GM10266 (cell line): ENCODE measurements at regions not wholly inside any gene's neighbourhood (a gene's known extent, or its start where the extent isn't known, plus 50 kb on each side); places are given as distances from the start of the nearest gene placed in this dataset.

ENCODE experiments used
- DNase-seq: peaks from one replicate; pipeline ENCODE4 v3.0.0; 2012; ENCODE audit errors: extremely low spot score
- CTCF ChIP-seq: IDR thresholded peaks from 2 replicates; pipeline ENCODE4 v1.5.1; 2012; ENCODE audit warnings: mild to moderate bottlenecking, low read depth; ENCODE audit not compliant: control insufficient read depth, insufficient read depth; ENCODE audit errors: missing control alignments

- no peak for TF ChIP-seq CTCF
Measured at GRCh38 chr2:242052421-242052820, 182.9 kb downstream of the RTP5 start.

GRCh38 chr2:242053921-242054320 is 184.4 kb downstream of the RTP5 start:
- no peak for TF ChIP-seq CTCF
- no peak for DNase-seq

More at GRCh38 chr2:242052421-242052820, 182.9 kb downstream of the RTP5 start:
- DNase-seq: peak; percentile 4

- DNase-seq: no peak
- no peak for TF ChIP-seq CTCF
Measured at GRCh38 chr2:242054406-242054805, 184.9 kb downstream of the RTP5 start.

GRCh38 chr2:242054881-242055801 is 185.6 kb downstream of the RTP5 start:
- TF ChIP-seq CTCF: no peak
- DNase-seq: no peak

GRCh38 chr2:242056026-242056425 is 186.5 kb downstream of the RTP5 start:
- TF ChIP-seq CTCF: no peak
- DNase-seq: no peak

- no peak for TF ChIP-seq CTCF
- no peak for DNase-seq
Measured at GRCh38 chr2:242056785-242057184, 187.3 kb downstream of the RTP5 start.

GRCh38 chr2:242057379-242058040 is 188.0 kb downstream of the RTP5 start:
- DNase-seq: no peak
- TF ChIP-seq CTCF: no peak
